ENCODE measurements at regions not wholly inside any gene's neighbourhood (a gene's known extent, or its start where the extent isn't known, plus 50 kb on each side); places are given as distances from the start of the nearest gene placed in this dataset.

DNA sequence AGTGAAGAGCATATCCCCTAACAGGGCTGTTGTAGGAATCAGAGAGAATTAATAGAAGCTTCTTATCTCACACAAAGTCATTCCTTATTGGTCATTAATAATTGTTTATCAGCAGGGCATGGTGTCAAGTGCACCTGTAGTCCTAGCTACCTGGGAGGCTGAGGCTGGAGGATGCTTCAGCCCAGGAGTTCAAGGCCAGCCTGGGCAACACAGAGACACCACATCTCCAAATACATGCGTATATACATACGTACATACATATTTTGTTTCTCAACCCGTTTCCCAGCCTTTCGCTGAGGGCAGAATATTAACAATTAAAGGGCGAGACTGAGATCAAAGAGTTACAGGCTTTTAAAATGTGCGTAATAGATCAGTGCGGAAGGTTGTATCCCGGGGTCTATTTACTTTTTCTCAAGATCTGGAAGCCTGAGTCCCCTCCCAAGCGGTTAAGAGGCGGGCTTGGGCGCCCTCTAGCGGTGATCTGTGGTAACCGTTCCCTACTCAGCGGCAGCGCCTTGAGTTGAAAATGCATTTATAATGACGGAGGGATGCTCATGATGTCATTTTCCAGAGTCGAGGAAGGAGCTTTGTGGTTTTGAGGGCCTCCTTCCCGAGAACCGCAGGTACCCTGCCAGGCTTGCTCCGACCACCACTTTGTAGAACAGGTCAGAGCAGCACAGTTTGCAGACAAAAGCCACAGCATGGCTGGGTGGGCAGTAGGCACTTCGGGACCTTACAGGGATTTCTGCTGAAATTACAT is 169.6 kb upstream of the GPR12 start (continued):
- 0 out of 2 replicates have a peak, but pooled peaks have one; percentile 9 for TF ChIP-seq ATF3 (IDR thresholded peaks at IDR 0.05)
- no peak for TF ChIP-seq ATF3 (CRISPR knock-in tag; conservative IDR thresholded peaks at IDR 0.05)
- no peak for TF ChIP-seq SRSF3 (IDR thresholded peaks at IDR 0.05; ENCODE audit: insufficient read depth, low read length)
- peak; percentile 31 to 64 for TF ChIP-seq RAD21 (CRISPR knock-in tag; conservative IDR thresholded peaks at IDR 0.05 in 1 of 2, IDR thresholded peaks at IDR 0.05 in 1 of 2)
- TF ChIP-seq FOXA1 (IDR thresholded peaks at IDR 0.05; ENCODE audit: borderline replicate concordance): no peak
- no peak for TF ChIP-seq SOX6 (IDR thresholded peaks at IDR 0.05)
- TF ChIP-seq GABPA (tag; conservative IDR thresholded peaks at IDR 0.05; ENCODE audit: low read depth): no peak
- TF ChIP-seq CREM (IDR thresholded peaks at IDR 0.05; ENCODE audit: low read depth): peak; percentile 56
- no peak for TF ChIP-seq SUPT5H (IDR thresholded peaks at IDR 0.05)
- no peak for TF ChIP-seq EGR1 (conservative IDR thresholded peaks at IDR 0.05)
- 0 out of 2 replicates have a peak, but pooled peaks have one; percentile 22 for TF ChIP-seq SMC3 (conservative IDR thresholded peaks at IDR 0.05; ENCODE audit: insufficient read depth, low read depth, low read length)
- no peak for TF ChIP-seq IRF9 (tag; IDR thresholded peaks at IDR 0.05)
- no peak for TF ChIP-seq ZNF12 (CRISPR knock-in tag; IDR thresholded peaks at IDR 0.05)
- no peak for TF ChIP-seq NONO (IDR thresholded peaks at IDR 0.05; ENCODE audit: low read depth in 2 of 2, low read length in 1 of 2)
- no peak for TF ChIP-seq ZNF277 (CRISPR knock-in tag; IDR thresholded peaks at IDR 0.05; ENCODE audit: borderline replicate concordance)
- TF ChIP-seq, protein P1, sequence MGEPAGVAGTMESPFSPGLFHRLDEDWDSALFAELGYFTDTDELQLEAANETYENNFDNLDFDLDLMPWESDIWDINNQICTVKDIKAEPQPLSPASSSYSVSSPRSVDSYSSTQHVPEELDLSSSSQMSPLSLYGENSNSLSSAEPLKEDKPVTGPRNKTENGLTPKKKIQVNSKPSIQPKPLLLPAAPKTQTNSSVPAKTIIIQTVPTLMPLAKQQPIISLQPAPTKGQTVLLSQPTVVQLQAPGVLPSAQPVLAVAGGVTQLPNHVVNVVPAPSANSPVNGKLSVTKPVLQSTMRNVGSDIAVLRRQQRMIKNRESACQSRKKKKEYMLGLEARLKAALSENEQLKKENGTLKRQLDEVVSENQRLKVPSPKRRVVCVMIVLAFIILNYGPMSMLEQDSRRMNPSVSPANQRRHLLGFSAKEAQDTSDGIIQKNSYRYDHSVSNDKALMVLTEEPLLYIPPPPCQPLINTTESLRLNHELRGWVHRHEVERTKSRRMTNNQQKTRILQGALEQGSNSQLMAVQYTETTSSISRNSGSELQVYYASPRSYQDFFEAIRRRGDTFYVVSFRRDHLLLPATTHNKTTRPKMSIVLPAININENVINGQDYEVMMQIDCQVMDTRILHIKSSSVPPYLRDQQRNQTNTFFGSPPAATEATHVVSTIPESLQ (CRISPR knock-in tag; IDR thresholded peaks at IDR 0.05): no peak

Data from K562 (cell line).